Prostate gland (tissue), 2 donors: ENCODE measurements at regions not wholly inside any gene's neighbourhood (a gene's known extent, or its start where the extent isn't known, plus 50 kb on each side); places are given as distances from the start of the nearest gene placed in this dataset.

Experiments
- DNase-seq: peaks from one replicate; pipeline ENCODE4 v3.0.0-alpha.2; 2019; ENCODE audit warnings: low spot score
- H3K27ac ChIP-seq, 2 donors: fragments of 200-600 bp; sonication (generic); 2 replicates each; pipeline ENCODE4 v1.5.1; 2017 to 2019
- H3K27me3 ChIP-seq: fragments of 200-600 bp; sonication (generic); replicated peaks from 2 replicates; pipeline ENCODE4 v1.5.1; 2019; ENCODE audit not compliant: insufficient read depth
- H3K36me3 ChIP-seq, 2 donors: fragments of 200-600 bp; sonication (generic); 1 replicate in 1 of 2; 2 replicates in 1 of 2; pipeline versions ENCODE4 v1.5.1 to v1.8.1; 2017 to 2019
- H3K4me1 ChIP-seq: fragments of 200-600 bp; sonication (generic); replicated peaks from 2 replicates; pipeline ENCODE4 v1.5.1; 2019
- H3K4me3 ChIP-seq, 2 donors: fragments of 200-600 bp; sonication (generic); 2 replicates each; pipeline ENCODE4 v1.5.1; 2017 to 2019
- H3K9me3 ChIP-seq: fragments of 200-600 bp; sonication (generic); 2 replicates; pipeline ENCODE4 v1.5.1; 2017
- POLR2A ChIP-seq: fragments of 450-650 bp; IDR thresholded peaks from one replicate; pipeline ENCODE4 v1.6.1; 2016; ENCODE audit warnings: antibody characterized with exemption, mild to moderate bottlenecking
- POLR2AphosphoS5 ChIP-seq: sonication (generic); formaldehyde crosslinking; IDR thresholded peaks from one replicate; pipeline ENCODE4 v1.6.1; 2017; ENCODE audit warnings: antibody characterized with exemption
- WGBS: methylation state at CpG from one replicate; pipeline ENCODE4 v1.1.5; 2018; 5-methylcytosine and 5-hydroxymethylcytosine counted together
- intact Hi-C: fragments of 100-400 bp; cut with DNase I; formaldehyde crosslinking; loops from one replicate; pipeline ENCODE4 v1.14.2; 2022
- TF ChIP-seq, protein P1 (sequence below), 4 experiments: fragments of 200-600 bp in 2 of 4; fragments of 450-650 bp in 2 of 4; sonication (generic) in 2 of 4; IDR thresholded peaks; 1 replicate in 3 of 4; 2 replicates in 1 of 4; pipeline ENCODE4 v1.5.1; 2016 to 2019; ENCODE audit warnings: antibody characterized with exemption in 4 of 4, mild to moderate bottlenecking in 2 of 4, moderate library complexity in 2 of 4

DNA sequence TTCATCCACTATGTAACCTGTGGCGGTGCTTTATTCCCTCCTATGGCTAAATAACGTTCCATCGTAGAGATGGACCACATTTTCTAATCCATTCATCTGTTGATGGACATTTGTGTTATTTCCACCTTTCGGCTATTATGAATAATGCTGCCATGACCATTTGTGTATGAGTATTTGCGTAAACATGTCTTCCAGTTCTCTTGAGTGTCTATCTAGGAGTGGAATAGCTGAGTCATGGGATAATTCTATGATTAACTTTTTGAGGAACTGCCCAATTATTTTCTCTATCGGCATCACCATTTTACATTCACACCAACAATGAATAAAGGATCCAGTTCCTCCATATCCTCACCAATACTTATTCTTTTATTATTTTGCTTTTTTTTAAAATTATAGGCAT lies 261.9 kb upstream of the SFSWAP start:
- intact Hi-C loops = no loop called here
- no peak for TF ChIP-seq POLR2A
- no peak for TF ChIP-seq POLR2AphosphoS5
- TF ChIP-seq, protein P1, sequence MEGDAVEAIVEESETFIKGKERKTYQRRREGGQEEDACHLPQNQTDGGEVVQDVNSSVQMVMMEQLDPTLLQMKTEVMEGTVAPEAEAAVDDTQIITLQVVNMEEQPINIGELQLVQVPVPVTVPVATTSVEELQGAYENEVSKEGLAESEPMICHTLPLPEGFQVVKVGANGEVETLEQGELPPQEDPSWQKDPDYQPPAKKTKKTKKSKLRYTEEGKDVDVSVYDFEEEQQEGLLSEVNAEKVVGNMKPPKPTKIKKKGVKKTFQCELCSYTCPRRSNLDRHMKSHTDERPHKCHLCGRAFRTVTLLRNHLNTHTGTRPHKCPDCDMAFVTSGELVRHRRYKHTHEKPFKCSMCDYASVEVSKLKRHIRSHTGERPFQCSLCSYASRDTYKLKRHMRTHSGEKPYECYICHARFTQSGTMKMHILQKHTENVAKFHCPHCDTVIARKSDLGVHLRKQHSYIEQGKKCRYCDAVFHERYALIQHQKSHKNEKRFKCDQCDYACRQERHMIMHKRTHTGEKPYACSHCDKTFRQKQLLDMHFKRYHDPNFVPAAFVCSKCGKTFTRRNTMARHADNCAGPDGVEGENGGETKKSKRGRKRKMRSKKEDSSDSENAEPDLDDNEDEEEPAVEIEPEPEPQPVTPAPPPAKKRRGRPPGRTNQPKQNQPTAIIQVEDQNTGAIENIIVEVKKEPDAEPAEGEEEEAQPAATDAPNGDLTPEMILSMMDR (IDR thresholded peaks at IDR 0.05) = no peak
- WGBS = 95% methylated on average over 6 of the region's 6 CpGs

DNA sequence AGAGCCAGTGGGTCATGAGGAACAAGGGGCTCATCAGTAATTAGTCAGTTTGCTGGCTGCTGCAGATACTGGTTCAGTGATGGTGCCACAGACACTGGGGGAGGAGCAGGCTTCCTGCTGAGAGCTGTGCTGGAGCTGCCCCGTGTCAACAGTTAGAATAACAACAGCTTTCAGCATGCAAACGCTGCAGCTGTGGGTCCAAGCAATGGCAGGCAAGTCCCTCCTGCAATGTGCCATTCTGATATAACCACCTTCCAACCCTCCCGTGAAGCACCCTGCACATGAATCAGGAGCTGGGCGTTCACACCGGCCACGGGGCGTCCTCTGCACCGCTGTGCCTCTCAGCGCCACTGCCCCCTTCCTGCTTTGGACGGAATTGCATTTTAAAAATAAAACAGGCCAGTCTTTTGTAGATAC lies 258.4 kb upstream of the SFSWAP start:
- Histone ChIP-seq H3K9me3 (no peaks in the 10 kb centered on the region), H3K36me3 (no peaks in the 10 kb centered on the region), H3K4me1 (no peaks in the 10 kb centered on the region), H3K27me3 (no peaks in the 10 kb centered on the region), H3K4me3 (no peak overlapping the region), H3K27ac (no peak overlapping the region)
- WGBS = 6% methylated on average over 10 of the region's 10 CpGs
- DNase-seq = no peak
- intact Hi-C loops = no loop called here
- TF ChIP-seq, protein P1 (IDR thresholded peaks at IDR 0.05) = no peak
- TF ChIP-seq POLR2AphosphoS5 = no peak
- TF ChIP-seq POLR2A = no peak

More for the DNA sequence above, 261.9 kb upstream of the SFSWAP start:
- Histone ChIP-seq H3K27me3 (no peaks in the 10 kb centered on the region), H3K27ac (no peak overlapping the region), H3K4me1 (no peaks in the 10 kb centered on the region), H3K9me3 (no peaks in the 10 kb centered on the region), H3K4me3 (no peak overlapping the region), H3K36me3 (no peaks in the 10 kb centered on the region)
- DNase-seq = no peak

DNA sequence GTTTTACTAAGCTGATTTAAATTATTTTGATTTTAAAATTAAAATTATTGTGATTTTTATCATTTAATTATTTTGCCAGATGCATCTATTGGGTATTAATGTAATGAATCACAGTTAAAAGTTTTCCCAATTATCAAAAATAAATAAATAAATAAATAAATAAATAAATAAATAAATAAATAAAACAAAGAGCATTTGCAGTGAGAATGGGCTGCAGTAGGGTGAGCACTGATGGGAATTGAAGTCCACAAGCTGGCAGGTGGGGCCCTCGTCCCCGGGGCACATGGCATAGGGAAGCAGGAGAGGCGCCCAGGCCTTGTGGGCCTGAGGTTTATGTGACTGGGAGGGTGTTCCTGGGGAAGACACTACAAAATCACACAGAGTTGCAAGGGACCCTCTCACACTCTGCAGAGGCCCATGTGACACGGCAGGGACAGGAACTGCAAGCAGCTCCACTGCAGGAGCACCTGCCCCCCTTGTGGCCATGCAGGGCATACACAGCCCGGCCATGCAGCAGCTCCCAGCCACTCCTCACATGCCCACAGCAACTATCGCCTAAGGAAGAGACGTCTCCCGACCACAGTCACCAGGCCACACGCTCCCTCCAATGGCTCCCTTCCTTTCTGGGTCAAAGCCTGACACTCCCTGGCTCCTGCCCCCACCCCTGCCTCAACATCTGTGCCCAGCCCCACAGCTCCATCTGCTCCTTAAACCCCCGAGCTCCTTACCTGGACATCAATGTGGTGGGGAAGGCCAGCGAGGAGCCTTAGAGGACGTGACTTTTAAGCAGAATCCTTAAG lies 256.3 kb upstream of the SFSWAP start:
- intact Hi-C loops = no loop called here
- no peaks in the 10 kb centered on the region for H3K4me1 ChIP-seq
- H3K4me3 ChIP-seq = no peak overlapping the region

DNA sequence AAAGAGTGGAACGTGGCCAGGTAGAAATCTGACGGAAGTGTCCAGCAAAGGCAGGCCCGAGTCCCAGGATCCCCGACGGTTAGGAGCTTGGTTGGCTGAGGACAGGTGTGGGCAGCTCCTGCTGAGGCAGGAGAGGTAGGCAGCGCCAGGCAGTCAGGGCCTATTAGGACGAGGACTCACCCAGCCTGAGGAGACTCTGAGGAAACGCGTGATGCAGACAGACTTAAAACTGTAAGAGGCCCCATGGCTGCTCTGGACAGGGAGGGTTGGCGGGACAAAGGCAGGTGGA lies 255.7 kb upstream of the SFSWAP start:
- intact Hi-C loops = no loop called here
- 72% methylated on average over 10 of the region's 10 CpGs for WGBS
- H3K36me3 ChIP-seq = no peaks in the 10 kb centered on the region
- peaks cover 2% of the 10 kb centered on the region for H3K27me3 ChIP-seq
- no peaks in the 10 kb centered on the region for H3K9me3 ChIP-seq
- TF ChIP-seq POLR2AphosphoS5 = no peak
- TF ChIP-seq, protein P1 (IDR thresholded peaks at IDR 0.05) = no peak
- TF ChIP-seq POLR2A = no peak
- H3K4me1 ChIP-seq = no peaks in the 10 kb centered on the region
- no peak overlapping the region for H3K4me3 ChIP-seq
- H3K27ac ChIP-seq = no peak overlapping the region
- DNase-seq = no peak

More for the DNA sequence above, 256.3 kb upstream of the SFSWAP start:
- no peak overlapping the region for H3K27ac ChIP-seq
- H3K36me3 ChIP-seq = no peaks in the 10 kb centered on the region
- TF ChIP-seq, protein P1 (IDR thresholded peaks at IDR 0.05) = peak in 3 of 4 experiments; percentile 25 to 55 (median 37)
- TF ChIP-seq POLR2AphosphoS5 = no peak
- peaks cover 2% of the 10 kb centered on the region for H3K27me3 ChIP-seq
- WGBS = 41% methylated on average over 12 of the region's 12 CpGs
- no peak for DNase-seq
- H3K9me3 ChIP-seq = no peaks in the 10 kb centered on the region

DNA sequence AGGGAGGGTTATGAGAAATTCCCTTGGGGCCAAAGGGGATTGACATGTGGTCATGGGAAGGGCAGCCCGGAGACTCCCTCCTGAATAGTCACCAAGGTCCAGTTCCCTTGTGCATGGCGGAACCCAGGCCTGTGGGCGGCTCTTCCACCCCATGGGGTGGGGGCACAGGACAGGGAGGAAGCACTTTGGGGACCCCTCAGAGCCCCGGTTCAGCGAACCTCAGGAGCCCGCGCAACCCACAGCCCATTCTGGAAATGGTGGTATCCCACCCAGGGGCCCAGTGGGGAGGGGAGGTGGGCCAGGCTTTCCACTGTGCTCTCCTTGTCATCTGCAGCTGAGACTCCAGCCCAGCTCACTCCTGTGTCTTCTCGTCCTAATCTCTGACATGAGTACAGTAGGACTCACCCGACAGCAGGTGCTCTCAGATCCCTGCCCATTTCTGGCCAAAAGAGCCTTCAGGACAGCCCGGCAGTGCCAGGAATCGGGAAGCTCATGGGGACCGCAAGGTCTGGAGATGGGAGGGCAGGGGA lies 255.2 kb upstream of the SFSWAP start:
- H3K36me3 ChIP-seq = no peaks in the 10 kb centered on the region
- H3K27ac ChIP-seq = no peak overlapping the region
- TF ChIP-seq, protein P1 (IDR thresholded peaks at IDR 0.05) = no peak
- TF ChIP-seq POLR2A = no peak
- TF ChIP-seq POLR2AphosphoS5 = no peak
- H3K9me3 ChIP-seq = no peaks in the 10 kb centered on the region
- 88% methylated on average over 12 of the region's 12 CpGs for WGBS
- intact Hi-C loops = no loop called here
- H3K4me1 ChIP-seq = no peaks in the 10 kb centered on the region
- peaks cover 2% of the 10 kb centered on the region for H3K27me3 ChIP-seq
- DNase-seq = no peak
- no peak overlapping the region for H3K4me3 ChIP-seq
